Body of pancreas (tissue), 4 donors: ENCODE measurements at regions not wholly inside any gene's neighbourhood (a gene's known extent, or its start where the extent isn't known, plus 50 kb on each side); places are given as distances from the start of the nearest gene placed in this dataset.

ENCODE experiments used
- CTCF ChIP-seq, 7 experiments: fragments of 450-650 bp in 4 of 7; fragments of 200-600 bp in 3 of 7; sonication (generic) in 3 of 7; IDR thresholded peaks; one replicate each; pipeline ENCODE4 v1.5.1; 2016 to 2019; ENCODE audit warnings: antibody characterized with exemption in 7 of 7
- POLR2A ChIP-seq, 3 donors: fragments of 450-650 bp; IDR thresholded peaks; one replicate each; pipeline ENCODE4 v1.6.1; 2016; ENCODE audit warnings: antibody characterized with exemption in 3 of 3, mild to moderate bottlenecking in 2 of 3

GRCh38 chr10:107889105-107889504 lies 724.6 kb upstream of the SORCS1 start:
- TF ChIP-seq CTCF (IDR thresholded peaks at IDR 0.05) (no peak), POLR2A (IDR thresholded peaks at IDR 0.05) (no peak)
